ENCODE measurements at regions not wholly inside any gene's neighbourhood (a gene's known extent, or its start where the extent isn't known, plus 50 kb on each side); places are given as distances from the start of the nearest gene placed in this dataset.

- no peak for DNase-seq (ENCODE audit: low read depth in 4 of 4, low spot score in 2 of 4)
Measured at GRCh38 chr12:93010461-93010860, 81.4 kb upstream of the EEA1 start.

GRCh38 chr12:93011100-93011499 is 82.0 kb upstream of the EEA1 start:
- no peak for DNase-seq (ENCODE audit: low read depth in 4 of 4, low spot score in 2 of 4)

GRCh38 chr12:93015871-93016751 is 87.0 kb upstream of the EEA1 start:
- DNase-seq (ENCODE audit: low read depth in 4 of 4, low spot score in 2 of 4): peak in 3 of 4 donors; percentile 43 to 58 (median 48)

GRCh38 chr12:93016752-93017350 is 87.8 kb upstream of the EEA1 start:
- no peak for DNase-seq (ENCODE audit: low read depth in 4 of 4, low spot score in 2 of 4)

GRCh38 chr12:93018610-93019009 is 89.5 kb upstream of the EEA1 start:
- DNase-seq (ENCODE audit: low read depth in 4 of 4, low spot score in 2 of 4): no peak

- DNase-seq (ENCODE audit: low read depth in 4 of 4, low spot score in 2 of 4): no peak
Measured at GRCh38 chr12:93019212-93019927, 90.3 kb upstream of the EEA1 start.

GRCh38 chr12:93019975-93020630 is 91.0 kb upstream of the EEA1 start:
- DNase-seq (ENCODE audit: low read depth in 4 of 4, low spot score in 2 of 4): no peak

- DNase-seq (ENCODE audit: low read depth in 4 of 4, low spot score in 2 of 4): no peak
Measured at GRCh38 chr12:93020631-93021597, 91.8 kb upstream of the EEA1 start.

- DNase-seq (ENCODE audit: low read depth in 4 of 4, low spot score in 2 of 4): no peak
Measured at GRCh38 chr12:93022603-93023340, 93.7 kb upstream of the EEA1 start.

- no peak for DNase-seq (ENCODE audit: low read depth in 4 of 4, low spot score in 2 of 4)
Measured at GRCh38 chr12:93025145-93026103, 96.3 kb upstream of the EEA1 start.

GRCh38 chr12:93027041-93027440 is 97.9 kb upstream of the EEA1 start:
- no peak for DNase-seq (ENCODE audit: low read depth in 4 of 4, low spot score in 2 of 4)

GRCh38 chr12:93029091-93029490 is 100.0 kb upstream of the EEA1 start:
- DNase-seq (ENCODE audit: low read depth in 4 of 4, low spot score in 2 of 4): no peak

GRCh38 chr12:93031028-93031427 is 101.9 kb upstream of the EEA1 start:
- no peak for DNase-seq (ENCODE audit: low read depth in 4 of 4, low spot score in 2 of 4)

- no peak for DNase-seq (ENCODE audit: low read depth in 4 of 4, low spot score in 2 of 4)
Measured at GRCh38 chr12:93032758-93033157, 103.7 kb upstream of the EEA1 start.

GRCh38 chr12:93033948-93034347 is 104.9 kb upstream of the EEA1 start:
- DNase-seq (ENCODE audit: low read depth in 4 of 4, low spot score in 2 of 4): no peak

- DNase-seq (ENCODE audit: low read depth in 4 of 4, low spot score in 2 of 4): no peak
Measured at GRCh38 chr12:93039062-93039461, 110.0 kb upstream of the EEA1 start.

GRCh38 chr12:93039930-93040329 is 110.8 kb upstream of the EEA1 start:
- DNase-seq (ENCODE audit: low read depth in 4 of 4, low spot score in 2 of 4): no peak

GRCh38 chr12:93040367-93040766 is 111.3 kb upstream of the EEA1 start:
- DNase-seq (ENCODE audit: low read depth in 4 of 4, low spot score in 2 of 4): no peak
